H1 (cell line): ENCODE measurements at regions not wholly inside any gene's neighbourhood (a gene's known extent, or its start where the extent isn't known, plus 50 kb on each side); places are given as distances from the start of the nearest gene placed in this dataset.

ENCODE experiments used
- CHD2 ChIP-seq: IDR thresholded peaks from 2 replicates; pipeline ENCODE4 v1.6.1; 2012; ENCODE audit warnings: low read length, improper control_type of control experiment
- POU5F1 ChIP-seq: IDR thresholded peaks from 2 replicates; pipeline ENCODE4 v1.6.1; 2011; ENCODE audit warnings: low read depth, mild to moderate bottlenecking, low read length, moderate library complexity
- RNF2 ChIP-seq: fragments of 200-900, 300-1000 bp; sonication (generic); IDR thresholded peaks from 2 replicates; pipeline ENCODE4 v1.7.1; 2016; ENCODE audit warnings: borderline replicate concordance, low read depth, mild to moderate bottlenecking, antibody characterized with exemption, low read length; ENCODE audit not compliant: poor library complexity, severe bottlenecking; ENCODE audit errors: missing control alignments
- TAF1 ChIP-seq: IDR thresholded peaks from 2 replicates; pipeline ENCODE4 v1.6.1; 2011; ENCODE audit warnings: mild to moderate bottlenecking, low read depth, low read length
- TBP ChIP-seq: IDR thresholded peaks from 2 replicates; pipeline ENCODE4 v1.6.1; 2011; ENCODE audit warnings: low read depth, low read length, improper control_type of control experiment
- YY1 ChIP-seq: IDR thresholded peaks from 2 replicates; pipeline ENCODE4 v1.6.1; 2011; ENCODE audit warnings: low read depth, mild to moderate bottlenecking, low read length

DNA sequence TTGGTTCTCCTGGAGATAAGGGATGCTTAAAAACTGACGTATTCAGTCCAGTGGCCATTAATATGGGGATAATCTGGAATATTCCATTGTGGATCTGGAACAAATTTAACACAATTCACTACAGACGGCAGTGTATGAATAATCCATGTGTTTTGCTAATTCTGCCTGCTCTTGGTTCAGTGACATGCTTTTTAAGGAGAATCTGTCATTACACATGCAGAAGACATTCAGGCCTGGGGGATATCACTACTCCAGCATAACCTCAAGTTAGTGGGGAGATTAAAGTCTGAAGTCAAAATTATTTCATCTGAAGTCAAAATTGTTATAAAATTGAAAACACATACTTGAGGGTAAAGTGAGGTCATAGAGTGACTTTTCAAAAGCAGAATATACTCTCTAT lies 789.3 kb downstream of the USP25 start (continued):
- no peak for TF ChIP-seq CHD2
- no peak for TF ChIP-seq TBP
- TF ChIP-seq YY1: no peak
- TF ChIP-seq POU5F1: no peak
- TF ChIP-seq TAF1: no peak
- TF ChIP-seq RNF2: no peak
